CD4-positive, alpha-beta T cell treated with Interleukin-15 for 1 hour (primary cell): ENCODE measurements at regions not wholly inside any gene's neighbourhood (a gene's known extent, or its start where the extent isn't known, plus 50 kb on each side); places are given as distances from the start of the nearest gene placed in this dataset.

Source experiments
- DNase-seq: peaks from one replicate; pipeline ENCODE4 v3.0.0-alpha.2; 2020

GRCh38 chr7:15905251-15906040 is 219.0 kb upstream of the MEOX2 start:
- DNase-seq, result no peak

GRCh38 chr7:15891151-15891881 is 204.8 kb upstream of the MEOX2 start:
- no peak for DNase-seq

GRCh38 chr7:15889507-15889906 is 203.0 kb upstream of the MEOX2 start:
- no peak for DNase-seq

GRCh38 chr7:15888090-15888489 is 201.6 kb upstream of the MEOX2 start:
- no peak for DNase-seq

- DNase-seq, result no peak
Measured at GRCh38 chr7:15886626-15887025, 200.1 kb upstream of the MEOX2 start.

GRCh38 chr7:15885678-15886077 is 199.2 kb upstream of the MEOX2 start:
- DNase-seq, result no peak

- DNase-seq, result no peak
Measured at GRCh38 chr7:15874774-15875173, 188.3 kb upstream of the MEOX2 start.

GRCh38 chr7:15870347-15870746 is 183.9 kb upstream of the MEOX2 start:
- no peak for DNase-seq

- DNase-seq, result no peak
Measured at GRCh38 chr7:15867441-15867840, 181.0 kb upstream of the MEOX2 start.

GRCh38 chr7:15866753-15867152 is 180.3 kb upstream of the MEOX2 start:
- no peak for DNase-seq

GRCh38 chr7:15864626-15864991 is 178.1 kb upstream of the MEOX2 start:
- DNase-seq, result no peak

- DNase-seq, result no peak
Measured at GRCh38 chr7:15863951-15864625, 177.6 kb upstream of the MEOX2 start.

GRCh38 chr7:15862781-15863165 is 176.3 kb upstream of the MEOX2 start:
- DNase-seq, result no peak

- DNase-seq, result no peak
Measured at GRCh38 chr7:15862016-15862780, 175.7 kb upstream of the MEOX2 start.

- DNase-seq, result no peak
Measured at GRCh38 chr7:15860264-15860949, 173.9 kb upstream of the MEOX2 start.

- no peak for DNase-seq
Measured at GRCh38 chr7:15857026-15857425, 170.5 kb upstream of the MEOX2 start.

- DNase-seq, result no peak
Measured at GRCh38 chr7:15856311-15856710, 169.8 kb upstream of the MEOX2 start.

- no peak for DNase-seq
Measured at GRCh38 chr7:15855525-15856109, 169.1 kb upstream of the MEOX2 start.

GRCh38 chr7:15854841-15855524 is 168.5 kb upstream of the MEOX2 start:
- no peak for DNase-seq

- DNase-seq, result no peak
Measured at GRCh38 chr7:15853832-15854470, 167.5 kb upstream of the MEOX2 start.

- DNase-seq, result no peak
Measured at GRCh38 chr7:15851201-15851600, 164.7 kb upstream of the MEOX2 start.
